ENCODE measurements at regions not wholly inside any gene's neighbourhood (a gene's known extent, or its start where the extent isn't known, plus 50 kb on each side); places are given as distances from the start of the nearest gene placed in this dataset.

- Histone ChIP-seq H3K56ac (ENCODE audit: insufficient read length, low read depth, low read length) (no peak overlapping the region), H3T11ph (ENCODE audit: low read length) (no peak overlapping the region), H4K20me1 (ENCODE audit: control insufficient read depth, insufficient read depth, insufficient read length) (no peaks in the 10 kb centered on the region), H2AK5ac (ENCODE audit: insufficient read length, low read length) (no peak overlapping the region), H3K14ac (ENCODE audit: insufficient read depth, low read length) (no peak overlapping the region), H3K9ac (ENCODE audit: extremely low read depth, insufficient read length, low read length) (no peak overlapping the region), H3K27me3 (ENCODE audit: insufficient read depth, low read length) (no peaks in the 10 kb centered on the region), H4K5ac (ENCODE audit: insufficient read length, low read depth, low read length) (no peak overlapping the region), H3K23ac (ENCODE audit: insufficient read length, low read depth, low read length) (no peak overlapping the region), H3K4ac (ENCODE audit: low read depth, low read length) (no peak overlapping the region), H3K4me1 (ENCODE audit: insufficient read depth, low read length) (no peaks in the 10 kb centered on the region), H3K18ac (ENCODE audit: insufficient read length, low read depth, low read length) (no peak overlapping the region), H2BK120ac (ENCODE audit: low read depth, low read length, poor library complexity, severe bottlenecking) (no peak overlapping the region), H3K9me3 (ENCODE audit: control insufficient read depth, low read depth, low read length) (no peaks in the 10 kb centered on the region), H3K27ac (ENCODE audit: insufficient read length, low read depth, low read length) (no peak overlapping the region), H3K4me2 (ENCODE audit: insufficient read depth, insufficient read length, low read length) (no peak overlapping the region), H3K23me2 (ENCODE audit: insufficient read length, low read depth, low read length, poor library complexity, severe bottlenecking) (no peaks in the 10 kb centered on the region), H2BK15ac (ENCODE audit: low read depth, low read length) (no peak overlapping the region), H3K79me2 (ENCODE audit: insufficient read depth, low read length) (no peaks in the 10 kb centered on the region), H2BK12ac (ENCODE audit: insufficient read length, low read depth, low read length) (no peak overlapping the region), H2AFZ (ENCODE audit: low read length) (no peak overlapping the region), H4K91ac (ENCODE audit: insufficient read length, low read depth, low read length) (no peak overlapping the region), H3K79me1 (ENCODE audit: insufficient read depth, low read depth, low read length, poor library complexity, severe bottlenecking) (no peaks in the 10 kb centered on the region), H4K8ac (replicated peaks; ENCODE audit: insufficient read length, low read depth, low read length) (no peak overlapping the region), H2BK20ac (ENCODE audit: low read depth, low read length, poor library complexity, severe bottlenecking) (no peak overlapping the region), H2BK5ac (ENCODE audit: insufficient read length, low read length) (no peak overlapping the region)
- Mint-ChIP-seq H3K36me3 (ENCODE audit: insufficient read depth in 1 of 3, low read depth in 3 of 3) (no peaks in the 10 kb centered on the region), H3K4me1 (peaks cover 5 to 6% of the 10 kb centered on the region in 2 experiments; a peak in 3 of 4 replicates), H3K27ac (no peak overlapping the region), H3K9me3 (no peaks in the 10 kb centered on the region), H3K4me3 (no peak overlapping the region), H3K27me3 (ENCODE audit: low read depth) (no peaks in the 10 kb centered on the region)
- TF ChIP-seq, protein P1, sequence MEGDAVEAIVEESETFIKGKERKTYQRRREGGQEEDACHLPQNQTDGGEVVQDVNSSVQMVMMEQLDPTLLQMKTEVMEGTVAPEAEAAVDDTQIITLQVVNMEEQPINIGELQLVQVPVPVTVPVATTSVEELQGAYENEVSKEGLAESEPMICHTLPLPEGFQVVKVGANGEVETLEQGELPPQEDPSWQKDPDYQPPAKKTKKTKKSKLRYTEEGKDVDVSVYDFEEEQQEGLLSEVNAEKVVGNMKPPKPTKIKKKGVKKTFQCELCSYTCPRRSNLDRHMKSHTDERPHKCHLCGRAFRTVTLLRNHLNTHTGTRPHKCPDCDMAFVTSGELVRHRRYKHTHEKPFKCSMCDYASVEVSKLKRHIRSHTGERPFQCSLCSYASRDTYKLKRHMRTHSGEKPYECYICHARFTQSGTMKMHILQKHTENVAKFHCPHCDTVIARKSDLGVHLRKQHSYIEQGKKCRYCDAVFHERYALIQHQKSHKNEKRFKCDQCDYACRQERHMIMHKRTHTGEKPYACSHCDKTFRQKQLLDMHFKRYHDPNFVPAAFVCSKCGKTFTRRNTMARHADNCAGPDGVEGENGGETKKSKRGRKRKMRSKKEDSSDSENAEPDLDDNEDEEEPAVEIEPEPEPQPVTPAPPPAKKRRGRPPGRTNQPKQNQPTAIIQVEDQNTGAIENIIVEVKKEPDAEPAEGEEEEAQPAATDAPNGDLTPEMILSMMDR (conservative IDR thresholded peaks at IDR 0.05): no peak
- no CpG with 5 or more reads among the region's 2 CpGs for WGBS (ENCODE audit: extremely low coverage, insufficient read length, low lambda C conversion rate)
- DNase-seq: no peak
These were observed 275.5 kb downstream of the KCNJ3 start for GRCh38 chr2:154974041-154974440.

Measured in H9 (cell line).